ENCODE measurements at regions not wholly inside any gene's neighbourhood (a gene's known extent, or its start where the extent isn't known, plus 50 kb on each side); places are given as distances from the start of the nearest gene placed in this dataset.

DNA sequence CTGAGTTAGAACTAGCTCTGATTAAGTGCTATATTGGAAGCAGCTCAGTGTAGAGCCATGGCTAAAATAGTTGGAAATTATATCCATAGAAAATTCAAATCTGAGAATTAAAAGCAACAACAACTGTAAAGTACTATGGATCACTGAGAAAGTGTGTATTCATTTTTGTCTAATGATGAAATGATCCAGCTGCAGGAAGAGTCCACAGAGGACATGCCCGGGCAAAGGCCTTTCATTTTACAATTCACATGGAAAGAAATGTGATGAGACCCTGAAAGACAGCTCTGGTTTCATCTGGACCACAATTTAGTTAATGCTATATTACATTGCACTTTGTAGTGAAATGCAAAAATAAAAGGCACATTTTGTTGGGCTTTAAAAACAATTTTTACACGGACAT, 196.8 kb upstream of the FAT1 start:
- H3K27me3 ChIP-seq (replicated peaks in 2 of 5; ENCODE audit: control insufficient read depth in 4 of 5, insufficient read depth in 5 of 5, low read length in 4 of 5): no peaks in the 10 kb centered on the region
- no peak overlapping the region for H3K4me3 ChIP-seq (ENCODE audit: control insufficient read depth in 1 of 7, extremely low read depth in 1 of 7, insufficient read depth in 4 of 7, low read depth in 2 of 7, low read length in 6 of 7)
- ChIA-PET POLR2A (no interaction called here), CTCF (interaction anchor here (0.6 kb wide), 1 partner anchor 28 kb away, joined by 4 read pairs; no protein-coding TSS in a partner anchor)
- H3K9me3 ChIP-seq (ENCODE audit: control extremely low read depth in 1 of 5, control insufficient read depth in 4 of 5, insufficient read depth in 2 of 5, low read depth in 1 of 5, low read length in 4 of 5): no peaks in the 10 kb centered on the region
- no peaks in the 10 kb centered on the region for H3K36me3 ChIP-seq (ENCODE audit: control insufficient read depth in 4 of 4, insufficient read depth in 4 of 4, low read length in 3 of 4)
- no peak for DNase-seq
- no peaks in the 10 kb centered on the region for H3K4me1 ChIP-seq (ENCODE audit: control extremely low read depth in 1 of 4, control insufficient read depth in 4 of 4, insufficient read depth in 4 of 4, low read length in 3 of 4)
- 100% methylated on average over 1 of the region's 2 CpGs for WGBS (ENCODE audit: insufficient coverage)
- H3K27ac ChIP-seq (ENCODE audit: insufficient read depth in 1 of 2, low read depth in 1 of 2, low read length in 2 of 2, poor library complexity in 1 of 2, severe bottlenecking in 2 of 2): no peak overlapping the region

DNA sequence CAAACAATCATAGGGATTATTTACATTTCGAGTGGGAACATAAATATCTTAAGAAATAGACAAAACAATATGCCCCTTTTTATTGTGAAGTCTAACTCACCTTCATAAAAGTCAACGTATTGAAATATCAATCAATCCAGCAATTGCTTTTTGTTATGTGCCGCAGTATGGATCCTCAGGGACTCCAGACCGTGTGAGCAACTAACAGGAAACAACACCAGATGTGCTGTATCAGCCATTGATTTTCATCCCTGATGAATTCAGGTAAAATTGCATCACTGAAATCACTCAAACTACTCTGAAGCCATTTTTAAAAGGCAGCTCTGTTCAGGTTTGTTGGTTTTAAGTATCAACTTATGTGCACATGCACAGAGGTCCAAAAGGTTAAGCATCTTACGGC, 197.3 kb upstream of the FAT1 start:
- no peak for DNase-seq
- WGBS (ENCODE audit: insufficient coverage): 100% methylated on average over 3 of the region's 5 CpGs
- ChIA-PET POLR2A (no interaction called here), CTCF (interaction anchor here (0.6 kb wide), 1 partner anchor 29 kb away, joined by 4 read pairs; no protein-coding TSS in a partner anchor)
- Histone ChIP-seq H3K27me3 (replicated peaks in 2 of 5; ENCODE audit: control insufficient read depth in 4 of 5, insufficient read depth in 5 of 5, low read length in 4 of 5) (no peaks in the 10 kb centered on the region), H3K36me3 (ENCODE audit: control insufficient read depth in 4 of 4, insufficient read depth in 4 of 4, low read length in 3 of 4) (no peaks in the 10 kb centered on the region), H3K9me3 (ENCODE audit: control extremely low read depth in 1 of 5, control insufficient read depth in 4 of 5, insufficient read depth in 2 of 5, low read depth in 1 of 5, low read length in 4 of 5) (no peaks in the 10 kb centered on the region), H3K4me1 (ENCODE audit: control extremely low read depth in 1 of 4, control insufficient read depth in 4 of 4, insufficient read depth in 4 of 4, low read length in 3 of 4) (no peaks in the 10 kb centered on the region), H3K27ac (ENCODE audit: insufficient read depth in 1 of 2, low read depth in 1 of 2, low read length in 2 of 2, poor library complexity in 1 of 2, severe bottlenecking in 2 of 2) (no peak overlapping the region), H3K4me3 (ENCODE audit: control insufficient read depth in 1 of 7, extremely low read depth in 1 of 7, insufficient read depth in 4 of 7, low read depth in 2 of 7, low read length in 6 of 7) (no peak overlapping the region)

DNA sequence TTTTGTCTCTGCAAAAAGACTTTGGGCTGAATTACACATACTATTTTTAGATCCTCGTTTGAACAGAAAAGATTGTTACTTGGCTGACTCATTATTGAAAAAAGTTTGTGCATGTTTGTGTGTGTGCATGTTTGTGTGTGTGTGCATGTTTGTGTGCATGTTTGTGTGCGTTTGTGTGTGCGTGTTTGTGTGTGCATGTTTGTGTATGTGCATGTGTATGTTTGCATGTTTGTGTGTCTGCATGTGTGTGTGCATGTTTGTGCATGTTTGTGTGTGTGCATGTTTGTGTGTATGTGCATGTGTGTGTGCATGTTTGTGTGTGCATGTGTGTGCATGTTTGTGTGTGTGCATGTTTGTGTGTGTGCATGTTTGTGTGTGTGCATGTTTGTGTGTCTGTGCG, 201.1 kb upstream of the FAT1 start:
- Histone ChIP-seq H3K4me1 (ENCODE audit: control extremely low read depth in 1 of 4, control insufficient read depth in 4 of 4, insufficient read depth in 4 of 4, low read length in 3 of 4) (no peaks in the 10 kb centered on the region), H3K4me3 (ENCODE audit: control insufficient read depth in 1 of 7, extremely low read depth in 1 of 7, insufficient read depth in 4 of 7, low read depth in 2 of 7, low read length in 6 of 7) (no peak overlapping the region), H3K9me3 (ENCODE audit: control extremely low read depth in 1 of 5, control insufficient read depth in 4 of 5, insufficient read depth in 2 of 5, low read depth in 1 of 5, low read length in 4 of 5) (no peaks in the 10 kb centered on the region), H3K27me3 (replicated peaks in 2 of 5; ENCODE audit: control insufficient read depth in 4 of 5, insufficient read depth in 5 of 5, low read length in 4 of 5) (no peaks in the 10 kb centered on the region), H3K27ac (ENCODE audit: insufficient read depth in 1 of 2, low read depth in 1 of 2, low read length in 2 of 2, poor library complexity in 1 of 2, severe bottlenecking in 2 of 2) (no peak overlapping the region), H3K36me3 (ENCODE audit: control insufficient read depth in 4 of 4, insufficient read depth in 4 of 4, low read length in 3 of 4) (no peaks in the 10 kb centered on the region)
- no peak for DNase-seq
- WGBS (ENCODE audit: insufficient coverage): no CpG with 5 or more reads among the region's 4 CpGs
- POLR2A ChIA-PET: no interaction called here
- CTCF ChIA-PET: no interaction called here

DNA sequence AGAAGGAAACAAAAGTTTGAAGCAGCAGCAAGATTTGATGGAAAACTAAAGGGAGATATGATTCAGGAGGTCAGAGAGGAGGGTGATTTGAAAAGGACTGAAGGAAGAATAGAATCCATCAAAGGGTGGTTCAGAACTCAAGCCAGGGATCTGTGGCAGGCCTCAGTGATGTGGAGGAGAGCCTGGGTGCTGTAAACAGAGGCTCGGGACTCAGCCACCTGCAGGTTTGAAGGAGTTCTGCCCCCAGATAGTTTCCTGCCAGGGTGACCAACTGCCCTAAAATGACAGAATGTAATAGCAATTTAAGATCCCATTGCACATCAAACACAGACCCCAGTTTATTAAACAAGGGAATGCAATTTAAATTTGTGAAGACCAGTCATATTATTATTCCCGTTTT, 204.0 kb upstream of the FAT1 start:
- H3K36me3 ChIP-seq (ENCODE audit: control insufficient read depth in 4 of 4, insufficient read depth in 4 of 4, low read length in 3 of 4): no peaks in the 10 kb centered on the region
- no peak overlapping the region for H3K4me3 ChIP-seq (ENCODE audit: control insufficient read depth in 1 of 7, extremely low read depth in 1 of 7, insufficient read depth in 4 of 7, low read depth in 2 of 7, low read length in 6 of 7)
- WGBS (ENCODE audit: insufficient coverage): no CpG with 5 or more reads among the region's 2 CpGs
- H3K4me1 ChIP-seq (ENCODE audit: control extremely low read depth in 1 of 4, control insufficient read depth in 4 of 4, insufficient read depth in 4 of 4, low read length in 3 of 4): no peaks in the 10 kb centered on the region
- no peaks in the 10 kb centered on the region for H3K9me3 ChIP-seq (ENCODE audit: control extremely low read depth in 1 of 5, control insufficient read depth in 4 of 5, insufficient read depth in 2 of 5, low read depth in 1 of 5, low read length in 4 of 5)
- ChIA-PET POLR2A (no interaction called here), CTCF (interaction anchor here (1.0 kb wide), 1 partner anchor 13 kb away, joined by 3 read pairs; no protein-coding TSS in a partner anchor)
- DNase-seq: no peak
- no peaks in the 10 kb centered on the region for H3K27me3 ChIP-seq (replicated peaks in 2 of 5; ENCODE audit: control insufficient read depth in 4 of 5, insufficient read depth in 5 of 5, low read length in 4 of 5)
- no peak overlapping the region for H3K27ac ChIP-seq (ENCODE audit: insufficient read depth in 1 of 2, low read depth in 1 of 2, low read length in 2 of 2, poor library complexity in 1 of 2, severe bottlenecking in 2 of 2)

DNA sequence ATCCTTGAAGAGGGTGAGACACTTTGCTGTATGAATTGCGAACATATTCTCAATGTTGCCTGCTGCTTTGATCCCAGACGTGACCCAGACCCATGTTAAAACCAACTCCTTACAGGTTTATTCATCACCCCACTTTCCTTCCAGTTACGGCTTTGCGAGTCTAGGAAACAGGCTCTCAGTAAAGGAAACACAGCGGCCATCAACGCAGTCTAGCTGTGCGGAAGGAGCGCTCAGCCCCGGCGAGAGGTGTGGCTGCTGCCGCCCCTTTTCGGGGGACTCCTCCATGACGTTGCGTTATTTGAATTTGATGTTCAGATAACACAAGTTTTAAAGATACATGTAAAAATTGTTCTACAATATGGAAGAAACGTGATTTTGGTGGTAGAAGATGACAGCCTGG, 206.4 kb upstream of the FAT1 start:
- WGBS (ENCODE audit: insufficient coverage): 98% methylated on average over 10 of the region's 15 CpGs
- no peak overlapping the region for H3K27ac ChIP-seq (ENCODE audit: insufficient read depth in 1 of 2, low read depth in 1 of 2, low read length in 2 of 2, poor library complexity in 1 of 2, severe bottlenecking in 2 of 2)
- H3K36me3 ChIP-seq (ENCODE audit: control insufficient read depth in 4 of 4, insufficient read depth in 4 of 4, low read length in 3 of 4): no peaks in the 10 kb centered on the region
- no peaks in the 10 kb centered on the region for H3K4me1 ChIP-seq (ENCODE audit: control extremely low read depth in 1 of 4, control insufficient read depth in 4 of 4, insufficient read depth in 4 of 4, low read length in 3 of 4)
- CTCF ChIA-PET: interaction anchor here (0.6 kb wide), 1 partner anchor 23 kb away, joined by 4 read pairs; no protein-coding TSS in a partner anchor
- H3K9me3 ChIP-seq (ENCODE audit: control extremely low read depth in 1 of 5, control insufficient read depth in 4 of 5, insufficient read depth in 2 of 5, low read depth in 1 of 5, low read length in 4 of 5): no peaks in the 10 kb centered on the region
- no peak for DNase-seq
- no peaks in the 10 kb centered on the region for H3K27me3 ChIP-seq (replicated peaks in 2 of 5; ENCODE audit: control insufficient read depth in 4 of 5, insufficient read depth in 5 of 5, low read length in 4 of 5)
- H3K4me3 ChIP-seq (ENCODE audit: control insufficient read depth in 1 of 7, extremely low read depth in 1 of 7, insufficient read depth in 4 of 7, low read depth in 2 of 7, low read length in 6 of 7): no peak overlapping the region
- POLR2A ChIA-PET: no interaction called here

DNA sequence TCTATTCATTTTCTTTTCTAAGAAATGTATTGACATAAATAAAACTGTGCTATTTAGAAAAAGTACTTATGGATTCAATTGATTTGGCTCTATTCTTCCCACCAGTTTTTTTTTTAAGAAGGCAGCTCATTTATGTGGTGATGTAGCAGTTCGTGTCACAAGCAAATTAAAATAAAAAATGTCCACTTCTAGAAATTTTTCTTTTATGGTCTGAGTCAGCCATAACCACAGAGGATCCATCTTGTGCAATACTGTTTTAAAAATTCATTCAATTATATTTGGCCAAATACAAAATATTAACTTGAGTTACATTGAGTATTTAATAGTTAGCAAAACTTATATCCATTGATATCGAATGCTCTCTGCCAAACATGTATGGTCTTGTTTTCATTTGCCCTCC, 207.9 kb upstream of the FAT1 start:
- Histone ChIP-seq H3K9me3 (ENCODE audit: control extremely low read depth in 1 of 5, control insufficient read depth in 4 of 5, insufficient read depth in 2 of 5, low read depth in 1 of 5, low read length in 4 of 5) (no peaks in the 10 kb centered on the region), H3K36me3 (ENCODE audit: control insufficient read depth in 4 of 4, insufficient read depth in 4 of 4, low read length in 3 of 4) (no peaks in the 10 kb centered on the region), H3K27ac (ENCODE audit: insufficient read depth in 1 of 2, low read depth in 1 of 2, low read length in 2 of 2, poor library complexity in 1 of 2, severe bottlenecking in 2 of 2) (no peak overlapping the region), H3K27me3 (replicated peaks in 2 of 5; ENCODE audit: control insufficient read depth in 4 of 5, insufficient read depth in 5 of 5, low read length in 4 of 5) (no peaks in the 10 kb centered on the region), H3K4me3 (ENCODE audit: control insufficient read depth in 1 of 7, extremely low read depth in 1 of 7, insufficient read depth in 4 of 7, low read depth in 2 of 7, low read length in 6 of 7) (no peak overlapping the region), H3K4me1 (ENCODE audit: control extremely low read depth in 1 of 4, control insufficient read depth in 4 of 4, insufficient read depth in 4 of 4, low read length in 3 of 4) (no peaks in the 10 kb centered on the region)
- ChIA-PET POLR2A (no interaction called here), CTCF (no interaction called here)
- no peak for DNase-seq
- WGBS (ENCODE audit: insufficient coverage): no CpG with 5 or more reads among the region's 2 CpGs

DNA sequence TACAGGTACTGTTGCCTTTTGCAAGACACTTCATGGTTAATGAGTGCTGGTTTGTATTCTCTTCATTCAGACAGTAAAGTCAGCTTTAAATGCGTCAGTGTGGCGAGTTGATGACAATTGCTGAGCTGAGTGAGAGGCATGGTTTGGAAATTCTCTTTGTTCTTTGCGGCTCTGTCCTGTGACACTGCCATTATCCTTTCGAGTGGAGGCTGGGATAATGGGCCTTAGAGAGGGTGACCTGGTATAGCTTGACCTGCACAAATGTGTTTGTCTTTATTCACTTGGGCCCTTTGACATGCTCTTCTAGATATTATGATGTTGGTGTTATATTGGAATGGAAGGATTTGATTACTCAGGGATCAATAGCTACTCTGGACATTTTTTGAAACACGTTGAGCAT, 208.5 kb upstream of the FAT1 start:
- H3K27ac ChIP-seq (ENCODE audit: insufficient read depth in 1 of 2, low read depth in 1 of 2, low read length in 2 of 2, poor library complexity in 1 of 2, severe bottlenecking in 2 of 2): no peak overlapping the region
- CTCF ChIA-PET: no interaction called here
- H3K36me3 ChIP-seq (ENCODE audit: control insufficient read depth in 4 of 4, insufficient read depth in 4 of 4, low read length in 3 of 4): no peaks in the 10 kb centered on the region
- 93% methylated on average over 2 of the region's 5 CpGs for WGBS (ENCODE audit: insufficient coverage)
- H3K4me1 ChIP-seq (ENCODE audit: control extremely low read depth in 1 of 4, control insufficient read depth in 4 of 4, insufficient read depth in 4 of 4, low read length in 3 of 4): no peaks in the 10 kb centered on the region
- H3K27me3 ChIP-seq (replicated peaks in 2 of 5; ENCODE audit: control insufficient read depth in 4 of 5, insufficient read depth in 5 of 5, low read length in 4 of 5): no peaks in the 10 kb centered on the region
- no peak overlapping the region for H3K4me3 ChIP-seq (ENCODE audit: control insufficient read depth in 1 of 7, extremely low read depth in 1 of 7, insufficient read depth in 4 of 7, low read depth in 2 of 7, low read length in 6 of 7)
- no peak for DNase-seq
- POLR2A ChIA-PET: no interaction called here
- no peaks in the 10 kb centered on the region for H3K9me3 ChIP-seq (ENCODE audit: control extremely low read depth in 1 of 5, control insufficient read depth in 4 of 5, insufficient read depth in 2 of 5, low read depth in 1 of 5, low read length in 4 of 5)
